ENCODE measurements at regions not wholly inside any gene's neighbourhood (a gene's known extent, or its start where the extent isn't known, plus 50 kb on each side); places are given as distances from the start of the nearest gene placed in this dataset.

DNA sequence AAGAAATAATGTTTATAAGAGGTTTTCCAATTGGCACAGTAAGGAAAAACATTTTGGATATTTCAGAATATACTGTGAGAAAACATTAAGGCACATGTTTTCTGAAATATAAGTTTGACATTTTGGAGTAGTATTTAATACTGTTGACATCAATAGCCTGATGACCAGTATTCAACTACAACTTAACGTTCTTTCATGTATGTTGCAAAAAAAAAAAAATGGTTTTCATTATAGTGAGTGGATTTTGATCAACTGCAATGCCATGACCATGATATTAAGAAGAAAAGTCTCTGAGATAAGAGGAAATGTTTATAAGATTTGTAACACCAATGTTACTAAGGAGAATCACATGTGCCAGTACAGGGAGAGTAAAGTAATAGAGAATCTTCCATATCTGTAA is 252.8 kb upstream of the RORA start:
- no peaks in the 10 kb centered on the region for H3K9me3 ChIP-seq
- H3K27me3 ChIP-seq: no peaks in the 10 kb centered on the region
- no peak overlapping the region for H3K4me3 ChIP-seq
- no peaks in the 10 kb centered on the region for H3K4me1 ChIP-seq
- TF ChIP-seq, protein P1, sequence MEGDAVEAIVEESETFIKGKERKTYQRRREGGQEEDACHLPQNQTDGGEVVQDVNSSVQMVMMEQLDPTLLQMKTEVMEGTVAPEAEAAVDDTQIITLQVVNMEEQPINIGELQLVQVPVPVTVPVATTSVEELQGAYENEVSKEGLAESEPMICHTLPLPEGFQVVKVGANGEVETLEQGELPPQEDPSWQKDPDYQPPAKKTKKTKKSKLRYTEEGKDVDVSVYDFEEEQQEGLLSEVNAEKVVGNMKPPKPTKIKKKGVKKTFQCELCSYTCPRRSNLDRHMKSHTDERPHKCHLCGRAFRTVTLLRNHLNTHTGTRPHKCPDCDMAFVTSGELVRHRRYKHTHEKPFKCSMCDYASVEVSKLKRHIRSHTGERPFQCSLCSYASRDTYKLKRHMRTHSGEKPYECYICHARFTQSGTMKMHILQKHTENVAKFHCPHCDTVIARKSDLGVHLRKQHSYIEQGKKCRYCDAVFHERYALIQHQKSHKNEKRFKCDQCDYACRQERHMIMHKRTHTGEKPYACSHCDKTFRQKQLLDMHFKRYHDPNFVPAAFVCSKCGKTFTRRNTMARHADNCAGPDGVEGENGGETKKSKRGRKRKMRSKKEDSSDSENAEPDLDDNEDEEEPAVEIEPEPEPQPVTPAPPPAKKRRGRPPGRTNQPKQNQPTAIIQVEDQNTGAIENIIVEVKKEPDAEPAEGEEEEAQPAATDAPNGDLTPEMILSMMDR (IDR thresholded peaks at IDR 0.05): no peak
- no peak for TF ChIP-seq POLR2A (IDR thresholded peaks at IDR 0.05)
- H3K36me3 ChIP-seq (ENCODE audit: low read depth, missing control alignments): no peaks in the 10 kb centered on the region
- intact Hi-C loops (cut with DNase I; ENCODE audit: low total_unique reads): no loop called here
- H3K27ac ChIP-seq: no peak overlapping the region
- WGBS, 2 donors: 77 to 80% methylated on average over 1 of the region's 1 CpG
- no peak for DNase-seq

- H3K4me1 ChIP-seq: no peaks in the 10 kb centered on the region
- H3K9me3 ChIP-seq: no peaks in the 10 kb centered on the region
- TF ChIP-seq, protein P1 (IDR thresholded peaks at IDR 0.05): no peak
- no peak for TF ChIP-seq POLR2A (IDR thresholded peaks at IDR 0.05)
- DNase-seq: no peak
- intact Hi-C loops (cut with DNase I; ENCODE audit: low total_unique reads): no loop called here
- no peaks in the 10 kb centered on the region for H3K27me3 ChIP-seq
- no peak overlapping the region for H3K4me3 ChIP-seq
- no peak overlapping the region for H3K27ac ChIP-seq
- 48 to 51% methylated on average over 5 of the region's 5 CpGs for WGBS, 2 donors
- H3K36me3 ChIP-seq (ENCODE audit: low read depth, missing control alignments): no peaks in the 10 kb centered on the region
Measured at GRCh38 chr15:61480863-61481262, 251.8 kb upstream of the RORA start.

DNA sequence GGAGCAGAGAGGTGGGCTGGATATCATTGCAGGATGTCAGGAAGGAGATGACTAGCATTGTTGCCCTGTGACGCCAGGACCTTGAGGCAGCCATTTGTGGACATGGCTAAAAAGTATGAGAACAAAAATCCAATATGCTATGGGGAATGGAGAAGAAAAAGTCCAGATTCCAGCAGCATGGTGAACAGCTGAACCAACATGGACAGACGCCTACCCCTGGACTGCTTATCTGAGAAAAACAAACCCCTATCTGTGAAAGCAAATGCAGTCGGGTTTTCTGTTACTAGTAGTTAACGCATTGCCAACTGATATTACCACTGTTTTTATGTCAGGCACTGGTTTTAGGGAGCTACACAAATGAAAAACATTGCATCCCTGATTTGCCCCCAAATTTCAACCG is 251.2 kb upstream of the RORA start:
- 65 to 66% methylated on average over 5 of the region's 5 CpGs for WGBS, 2 donors
- intact Hi-C loops (cut with DNase I; ENCODE audit: low total_unique reads): no loop called here
- no peak for TF ChIP-seq POLR2A (IDR thresholded peaks at IDR 0.05)
- TF ChIP-seq, protein P1 (IDR thresholded peaks at IDR 0.05): no peak

GRCh38 chr15:61479613-61480012 is 250.5 kb upstream of the RORA start:
- Histone ChIP-seq H3K27ac (no peak overlapping the region), H3K36me3 (ENCODE audit: low read depth, missing control alignments) (no peaks in the 10 kb centered on the region), H3K9me3 (no peaks in the 10 kb centered on the region), H3K4me3 (no peak overlapping the region), H3K27me3 (no peaks in the 10 kb centered on the region), H3K4me1 (no peaks in the 10 kb centered on the region)
- intact Hi-C loops (cut with DNase I; ENCODE audit: low total_unique reads): no loop called here
- DNase-seq: no peak
- 80 to 97% methylated on average over 2 of the region's 2 CpGs for WGBS, 2 donors
- TF ChIP-seq, protein P1 (IDR thresholded peaks at IDR 0.05): no peak
- no peak for TF ChIP-seq POLR2A (IDR thresholded peaks at IDR 0.05)

More for the DNA sequence above, 251.2 kb upstream of the RORA start:
- no peaks in the 10 kb centered on the region for H3K36me3 ChIP-seq (ENCODE audit: low read depth, missing control alignments)
- DNase-seq: no peak
- no peaks in the 10 kb centered on the region for H3K9me3 ChIP-seq
- H3K4me1 ChIP-seq: no peaks in the 10 kb centered on the region
- H3K4me3 ChIP-seq: no peak overlapping the region
- H3K27ac ChIP-seq: no peak overlapping the region
- no peaks in the 10 kb centered on the region for H3K27me3 ChIP-seq

DNA sequence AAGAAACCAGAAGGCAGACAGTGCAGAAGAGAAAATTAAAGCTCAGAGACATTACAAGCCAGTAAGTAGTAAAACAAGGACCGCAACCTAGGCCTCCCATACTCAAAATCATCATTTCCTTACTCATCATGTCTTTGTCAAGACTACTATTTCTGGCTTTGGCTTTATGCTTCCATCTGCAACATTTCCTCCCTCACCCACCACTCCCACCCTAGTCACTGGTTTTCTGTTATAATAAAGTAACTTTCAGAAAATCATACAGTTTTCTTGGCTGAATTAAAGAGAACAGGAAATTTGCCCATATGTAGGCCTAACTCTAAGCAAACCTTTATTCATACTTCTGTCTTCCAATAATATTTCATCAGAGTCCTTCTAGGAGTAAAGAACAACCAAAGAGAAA is 247.6 kb upstream of the RORA start:
- WGBS, 2 donors: 97 to 100% methylated on average over 1 of the region's 1 CpG
- Histone ChIP-seq H3K4me3 (no peak overlapping the region), H3K27ac (no peak overlapping the region), H3K9me3 (no peaks in the 10 kb centered on the region), H3K27me3 (no peaks in the 10 kb centered on the region), H3K4me1 (no peaks in the 10 kb centered on the region), H3K36me3 (ENCODE audit: low read depth, missing control alignments) (no peaks in the 10 kb centered on the region)
- intact Hi-C loops (cut with DNase I; ENCODE audit: low total_unique reads): no loop called here
- TF ChIP-seq, protein P1 (IDR thresholded peaks at IDR 0.05): no peak
- TF ChIP-seq POLR2A (IDR thresholded peaks at IDR 0.05): no peak
- DNase-seq: no peak
